ENCODE measurements at regions not wholly inside any gene's neighbourhood (a gene's known extent, or its start where the extent isn't known, plus 50 kb on each side); places are given as distances from the start of the nearest gene placed in this dataset.
"Not testable (repeated sequence)": the region's sequence is repeated elsewhere in the genome, so short reads cannot be mapped to it uniquely, and the experiment has no call there.

DNA sequence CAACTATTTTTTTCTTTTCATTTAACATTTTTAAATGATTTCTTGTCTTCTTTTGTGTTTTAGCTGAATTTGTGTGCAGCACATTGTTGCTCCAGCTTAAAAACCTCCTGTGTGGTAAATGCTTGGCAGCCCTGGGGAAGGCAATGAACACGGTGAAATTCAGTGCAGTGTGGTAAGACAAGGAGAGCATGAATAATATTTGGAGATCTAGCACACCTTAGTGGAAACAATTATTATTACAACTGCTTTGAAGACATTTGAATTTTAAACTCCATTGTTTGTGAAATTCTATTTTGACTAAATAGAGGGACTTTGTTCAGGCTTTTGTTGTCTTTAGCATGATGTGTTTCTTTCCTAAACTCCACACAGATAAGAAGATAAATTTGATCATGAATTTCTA lies 242.6 kb upstream of the CXADR start:
- H3K4me3 ChIP-seq (ENCODE audit: low read depth, low read length) = no peak overlapping the region
- peak; percentile 22 for TF ChIP-seq CTCF (IDR thresholded peaks at IDR 0.05; ENCODE audit: low read depth, low read length, missing control alignments)
- DNase-seq (ENCODE audit: low read depth) = peak; percentile 72
- in situ Hi-C loops (cut with HindIII; ENCODE audit: low sequenced_read_pairs) = no loop called here

- TF ChIP-seq CTCF (IDR thresholded peaks at IDR 0.05; ENCODE audit: low read depth, low read length, missing control alignments) = no peak
- no peak for DNase-seq (ENCODE audit: low read depth)
- no peak overlapping the region for H3K4me3 ChIP-seq (ENCODE audit: low read depth, low read length)
- in situ Hi-C loops (cut with HindIII; ENCODE audit: low sequenced_read_pairs) = no loop called here
Observed at GRCh38 chr21:17279663-17280062, 233.2 kb upstream of the CXADR start.

- H3K4me3 ChIP-seq (ENCODE audit: low read depth, low read length); in situ Hi-C loops (cut with HindIII; ENCODE audit: low sequenced_read_pairs); DNase-seq (ENCODE audit: low read depth): not testable (repeated sequence)
Observed at GRCh38 chr21:17293016-17293562, 219.8 kb upstream of the CXADR start.

DNA sequence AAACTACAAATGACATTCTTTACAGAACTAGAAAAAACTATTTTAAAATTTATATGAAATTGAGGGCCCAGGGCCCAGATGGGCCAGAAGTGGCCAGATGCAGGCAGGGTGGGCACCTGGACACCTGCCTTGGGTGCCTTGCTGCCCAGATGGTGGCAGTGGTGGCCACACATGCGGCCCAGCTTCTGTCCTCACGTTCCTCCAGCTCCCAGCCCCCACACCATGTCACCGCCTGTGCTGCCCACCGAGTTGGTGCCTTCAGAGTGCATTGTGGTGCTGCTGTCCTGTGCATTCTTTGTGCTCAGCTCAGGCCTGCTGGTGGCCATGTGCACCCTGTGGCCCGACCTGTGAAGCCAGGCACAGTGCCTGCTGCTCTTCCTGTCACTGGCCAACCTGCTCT lies 216.8 kb upstream of the CXADR start:
- H3K4me3 ChIP-seq (ENCODE audit: low read depth, low read length) = no peak overlapping the region
- in situ Hi-C loops (cut with HindIII; ENCODE audit: low sequenced_read_pairs) = no loop called here
- TF ChIP-seq CTCF (IDR thresholded peaks at IDR 0.05; ENCODE audit: low read depth, low read length, missing control alignments) = no peak
- DNase-seq (ENCODE audit: low read depth) = no peak

GRCh38 chr21:17299576-17299975 lies 213.3 kb upstream of the CXADR start:
- in situ Hi-C loops (cut with HindIII; ENCODE audit: low sequenced_read_pairs); DNase-seq (ENCODE audit: low read depth); H3K4me3 ChIP-seq (ENCODE audit: low read depth, low read length): not testable (repeated sequence)

GRCh38 chr21:17327715-17328114 lies 185.1 kb upstream of the CXADR start:
- in situ Hi-C loops (cut with HindIII; ENCODE audit: low sequenced_read_pairs); H3K4me3 ChIP-seq (ENCODE audit: low read depth, low read length); DNase-seq (ENCODE audit: low read depth): not testable (repeated sequence)

GRCh38 chr21:17334484-17334883 lies 178.4 kb upstream of the CXADR start:
- TF ChIP-seq CTCF (IDR thresholded peaks at IDR 0.05; ENCODE audit: low read depth, low read length, missing control alignments) = no peak
- in situ Hi-C loops (cut with HindIII; ENCODE audit: low sequenced_read_pairs) = no loop called here
- no peak overlapping the region for H3K4me3 ChIP-seq (ENCODE audit: low read depth, low read length)
- DNase-seq (ENCODE audit: low read depth) = no peak

GRCh38 chr21:17340081-17340480 lies 172.8 kb upstream of the CXADR start:
- DNase-seq (ENCODE audit: low read depth) = no peak
- in situ Hi-C loops (cut with HindIII; ENCODE audit: low sequenced_read_pairs) = no loop called here

More at GRCh38 chr21:17340081-17340480, 172.8 kb upstream of the CXADR start:
- no peak for TF ChIP-seq CTCF (IDR thresholded peaks at IDR 0.05; ENCODE audit: low read depth, low read length, missing control alignments)
- no peak overlapping the region for H3K4me3 ChIP-seq (ENCODE audit: low read depth, low read length)

Data from astrocyte of the cerebellum (primary cell).